ENCODE measurements at regions not wholly inside any gene's neighbourhood (a gene's known extent, or its start where the extent isn't known, plus 50 kb on each side); places are given as distances from the start of the nearest gene placed in this dataset.

GRCh38 chr12:107435072-107435471 lies 250.5 kb upstream of the PWP1 start:
- TF ChIP-seq CTCF (IDR thresholded peaks at IDR 0.05; ENCODE audit: poor library complexity) = no peak
- TF ChIP-seq EZH2 (IDR thresholded peaks at IDR 0.05; ENCODE audit: borderline replicate concordance) = no peak
- TF ChIP-seq EZH2phosphoT487 (IDR thresholded peaks at IDR 0.05; ENCODE audit: low read depth, severe bottlenecking, unreplicated experiment) = no peak
